ENCODE measurements at regions not wholly inside any gene's neighbourhood (a gene's known extent, or its start where the extent isn't known, plus 50 kb on each side); places are given as distances from the start of the nearest gene placed in this dataset.

- TF ChIP-seq POLR2A (IDR thresholded peaks at IDR 0.05) (no peak), CTCF (IDR thresholded peaks at IDR 0.05) (no peak)
Measured at GRCh38 chr3:16059081-16059537, 115.4 kb upstream of the GALNT15 start.
